DOHH2 (cell line): ENCODE measurements at regions not wholly inside any gene's neighbourhood (a gene's known extent, or its start where the extent isn't known, plus 50 kb on each side); places are given as distances from the start of the nearest gene placed in this dataset.

Experiments
- H3F3A ChIP-seq: fragments of 200-600 bp; sonication (generic), shearing (Covaris generic); 2 replicates; pipeline ENCODE4 v1.6.0; 2016; ENCODE audit warnings: antibody characterized with exemption, mild to moderate bottlenecking; ENCODE audit not compliant: control insufficient read depth, insufficient read depth
- H3K27ac ChIP-seq: fragments of 200-600 bp; sonication (generic); 2 replicates; pipeline ENCODE4 v1.5.1; 2014; ENCODE audit warnings: low read depth, mild to moderate bottlenecking, low read length, moderate library complexity
- H3K27me3 ChIP-seq: fragments of 200-600 bp; sonication (generic); 2 replicates; pipeline ENCODE4 v1.6.1; 2014; ENCODE audit warnings: mild to moderate bottlenecking, low read length, mixed read lengths; ENCODE audit not compliant: control insufficient read depth
- H3K36me3 ChIP-seq: fragments of 200-600 bp; sonication (generic); 2 replicates; pipeline ENCODE4 v1.6.1; 2014; ENCODE audit warnings: mild to moderate bottlenecking, low read length, moderate library complexity, mixed read lengths; ENCODE audit not compliant: control insufficient read depth
- H3K4me1 ChIP-seq: fragments of 200-600 bp; sonication (generic); 2 replicates; pipeline ENCODE4 v1.6.1; 2014; ENCODE audit warnings: mild to moderate bottlenecking, low read length, mixed read lengths; ENCODE audit not compliant: control insufficient read depth
- H3K4me2 ChIP-seq: fragments of 200-600 bp; sonication (generic); 2 replicates; pipeline ENCODE4 v1.6.0; 2014; ENCODE audit warnings: mild to moderate bottlenecking, low read length, moderate library complexity
- H3K4me3 ChIP-seq: fragments of 200-600 bp; sonication (generic); 2 replicates; pipeline ENCODE4 v1.5.1; 2014; ENCODE audit warnings: mild to moderate bottlenecking, low read length, mixed read lengths
- H3K79me2 ChIP-seq: fragments of 200-600 bp; sonication (generic); 2 replicates; pipeline ENCODE4 v1.6.1; 2014; ENCODE audit warnings: mild to moderate bottlenecking, low read length, mixed read lengths; ENCODE audit not compliant: control insufficient read depth
- H3K9me2 ChIP-seq: fragments of 200-600 bp; sonication (generic); replicated peaks from 2 replicates; pipeline ENCODE4 v1.6.1; 2014; ENCODE audit warnings: mild to moderate bottlenecking, low read length, mixed read lengths; ENCODE audit not compliant: control insufficient read depth
- H3K9me3 ChIP-seq: fragments of 200-600 bp; sonication (generic); 2 replicates; pipeline ENCODE4 v1.6.1; 2014; ENCODE audit warnings: antibody characterized with exemption, low read length, mixed read lengths; ENCODE audit not compliant: control insufficient read depth, insufficient read depth
- H4K20me1 ChIP-seq: fragments of 200-600 bp; sonication (generic); 2 replicates; pipeline ENCODE4 v1.6.0; 2014; ENCODE audit warnings: low read depth, mild to moderate bottlenecking, antibody characterized with exemption, low read length, moderate library complexity; ENCODE audit not compliant: control insufficient read depth, insufficient read depth
- EZH2phosphoT487 ChIP-seq: fragments of 200-600 bp; sonication (generic); IDR thresholded peaks from 2 replicates; pipeline ENCODE4 v1.6.1; 2017; ENCODE audit warnings: borderline replicate concordance, mild to moderate bottlenecking, antibody characterized with exemption, low read length, moderate library complexity, mixed read lengths
- TF ChIP-seq, protein P1 (sequence below): fragments of 200-600 bp; sonication (generic); IDR thresholded peaks from one replicate; pipeline ENCODE4 v1.5.1; 2014; ENCODE audit warnings: antibody characterized with exemption, mild to moderate bottlenecking, low read depth, low read length; ENCODE audit not compliant: poor library complexity, severe bottlenecking

DNA sequence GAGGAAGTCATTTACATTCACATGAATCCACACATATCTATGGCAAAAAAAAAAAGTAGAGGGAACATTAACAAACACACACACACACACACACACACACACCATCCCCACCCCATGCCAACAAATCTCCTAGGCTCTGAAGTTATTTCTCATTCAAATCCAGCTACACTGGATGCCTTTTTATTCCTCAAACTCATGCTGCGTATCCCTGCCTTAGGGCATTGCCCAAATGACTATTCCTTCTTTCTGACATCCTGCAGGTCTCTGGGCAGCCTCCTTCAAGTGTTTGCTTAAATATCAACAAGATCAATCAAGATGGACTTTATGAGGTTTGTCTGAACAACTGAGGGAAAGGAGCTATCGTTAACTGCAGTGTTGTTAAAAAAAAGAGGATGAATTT, 106.5 kb upstream of the FAM9A start:
- Histone ChIP-seq H3K79me2 (no peaks in the 10 kb centered on the region), H3K4me1 (no peaks in the 10 kb centered on the region), H3K27me3 (no peaks in the 10 kb centered on the region), H3K9me2 (no peaks in the 10 kb centered on the region), H3F3A (no peaks in the 10 kb centered on the region), H3K27ac (no peak overlapping the region), H4K20me1 (no peaks in the 10 kb centered on the region), H3K4me2 (no peak overlapping the region), H3K9me3 (no peaks in the 10 kb centered on the region), H3K4me3 (no peak overlapping the region), H3K36me3 (no peaks in the 10 kb centered on the region)
- TF ChIP-seq, protein P1, sequence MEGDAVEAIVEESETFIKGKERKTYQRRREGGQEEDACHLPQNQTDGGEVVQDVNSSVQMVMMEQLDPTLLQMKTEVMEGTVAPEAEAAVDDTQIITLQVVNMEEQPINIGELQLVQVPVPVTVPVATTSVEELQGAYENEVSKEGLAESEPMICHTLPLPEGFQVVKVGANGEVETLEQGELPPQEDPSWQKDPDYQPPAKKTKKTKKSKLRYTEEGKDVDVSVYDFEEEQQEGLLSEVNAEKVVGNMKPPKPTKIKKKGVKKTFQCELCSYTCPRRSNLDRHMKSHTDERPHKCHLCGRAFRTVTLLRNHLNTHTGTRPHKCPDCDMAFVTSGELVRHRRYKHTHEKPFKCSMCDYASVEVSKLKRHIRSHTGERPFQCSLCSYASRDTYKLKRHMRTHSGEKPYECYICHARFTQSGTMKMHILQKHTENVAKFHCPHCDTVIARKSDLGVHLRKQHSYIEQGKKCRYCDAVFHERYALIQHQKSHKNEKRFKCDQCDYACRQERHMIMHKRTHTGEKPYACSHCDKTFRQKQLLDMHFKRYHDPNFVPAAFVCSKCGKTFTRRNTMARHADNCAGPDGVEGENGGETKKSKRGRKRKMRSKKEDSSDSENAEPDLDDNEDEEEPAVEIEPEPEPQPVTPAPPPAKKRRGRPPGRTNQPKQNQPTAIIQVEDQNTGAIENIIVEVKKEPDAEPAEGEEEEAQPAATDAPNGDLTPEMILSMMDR = no peak
- TF ChIP-seq EZH2phosphoT487 = no peak

GRCh38 chrX:8906299-8906938, 105.2 kb upstream of the FAM9A start:
- Histone ChIP-seq H3K36me3 (no peaks in the 10 kb centered on the region), H3K79me2 (no peaks in the 10 kb centered on the region), H3K4me2 (no peak overlapping the region), H3F3A (no peaks in the 10 kb centered on the region), H3K4me1 (no peaks in the 10 kb centered on the region), H3K27ac (no peak overlapping the region), H3K9me2 (no peaks in the 10 kb centered on the region), H3K9me3 (no peaks in the 10 kb centered on the region), H4K20me1 (no peaks in the 10 kb centered on the region), H3K4me3 (no peak overlapping the region), H3K27me3 (no peaks in the 10 kb centered on the region)
- no peak for TF ChIP-seq EZH2phosphoT487
- TF ChIP-seq, protein P1 = no peak

GRCh38 chrX:8897259-8897658, 96.1 kb upstream of the FAM9A start:
- no peak for TF ChIP-seq EZH2phosphoT487
- TF ChIP-seq, protein P1 = no peak
- H3K4me2 ChIP-seq = no peak overlapping the region
- H3K4me3 ChIP-seq = no peak overlapping the region
- no peaks in the 10 kb centered on the region for H3K79me2 ChIP-seq
- H3K27me3 ChIP-seq = no peaks in the 10 kb centered on the region
- H3K36me3 ChIP-seq = no peaks in the 10 kb centered on the region
- no peaks in the 10 kb centered on the region for H3K9me3 ChIP-seq
- no peaks in the 10 kb centered on the region for H3K9me2 ChIP-seq
- H4K20me1 ChIP-seq = no peaks in the 10 kb centered on the region
- H3K27ac ChIP-seq = no peak overlapping the region
- no peaks in the 10 kb centered on the region for H3K4me1 ChIP-seq
- no peaks in the 10 kb centered on the region for H3F3A ChIP-seq
